Liver (tissue), 8 donors: ENCODE measurements at regions not wholly inside any gene's neighbourhood (a gene's known extent, or its start where the extent isn't known, plus 50 kb on each side); places are given as distances from the start of the nearest gene placed in this dataset.

Source experiments
- DNase-seq: peaks from one replicate; pipeline ENCODE4 v3.0.0-alpha.2; 2017; ENCODE audit warnings: low spot score
- H3K27ac ChIP-seq, 2 donors: one replicate each; pipeline ENCODE4 v1.7.0; 2013; ENCODE audit warnings: inconsistent platforms in 2 of 2, low read length in 2 of 2, control low read depth in 1 of 2, low read depth in 1 of 2, mild to moderate bottlenecking in 1 of 2
- H3K27me3 ChIP-seq, 4 donors: one replicate each; pipeline versions ENCODE4 v1.6.1 to v1.7.0; 2013; ENCODE audit warnings: low read length in 3 of 4, inconsistent platforms in 1 of 4, mild to moderate bottlenecking in 1 of 4, moderate library complexity in 1 of 4; ENCODE audit not compliant: control insufficient read depth in 4 of 4, insufficient read depth in 4 of 4
- H3K36me3 ChIP-seq, 4 donors: one replicate each; pipeline versions ENCODE4 v1.6.1 to v1.7.0; 2013; ENCODE audit warnings: low read length in 3 of 4, mild to moderate bottlenecking in 3 of 4, low read depth in 1 of 4, moderate library complexity in 1 of 4; ENCODE audit not compliant: control insufficient read depth in 4 of 4, insufficient read depth in 3 of 4
- H3K4me1 ChIP-seq, 4 donors: one replicate each; pipeline versions ENCODE4 v1.6.1 to v1.7.0; 2013; ENCODE audit warnings: low read length in 3 of 4, mild to moderate bottlenecking in 3 of 4, moderate library complexity in 1 of 4; ENCODE audit not compliant: control insufficient read depth in 4 of 4, insufficient read depth in 4 of 4
- H3K4me3 ChIP-seq, 3 donors: one replicate each; pipeline versions ENCODE4 v1.6.1 to v1.7.0; 2013; ENCODE audit warnings: low read length in 3 of 3, control low read depth in 1 of 3, low read depth in 1 of 3, mild to moderate bottlenecking in 1 of 3
- H3K9ac ChIP-seq, 2 donors: one replicate each; pipeline ENCODE4 v1.7.0; 2013; ENCODE audit warnings: low read length in 2 of 2, mild to moderate bottlenecking in 2 of 2, moderate library complexity in 2 of 2, control low read depth in 1 of 2, low read depth in 1 of 2
- H3K9me3 ChIP-seq, 4 donors: one replicate each; pipeline versions ENCODE4 v1.6.1 to v1.7.0; 2013; ENCODE audit warnings: low read length in 3 of 4; ENCODE audit not compliant: control insufficient read depth in 4 of 4
- ATF3 ChIP-seq: IDR thresholded peaks from 2 replicates; pipeline ENCODE4 v1.6.1; 2016; ENCODE audit warnings: antibody characterized with exemption
- CTCF ChIP-seq: fragments of 150-350 bp; IDR thresholded peaks from 2 replicates; pipeline ENCODE4 v1.5.1; 2017; ENCODE audit warnings: improper control_type of control experiment, low read depth, low read length; ENCODE audit not compliant: missing input control
- FOXA1 ChIP-seq: IDR thresholded peaks from 2 replicates; pipeline ENCODE4 v1.6.1; 2016; ENCODE audit warnings: antibody characterized with exemption
- FOXA2 ChIP-seq: IDR thresholded peaks from 2 replicates; pipeline ENCODE4 v1.6.1; 2016; ENCODE audit warnings: antibody characterized with exemption
- GABPA ChIP-seq, 2 donors: IDR thresholded peaks in 1 of 2; conservative IDR thresholded peaks in 1 of 2; 2 replicates each; pipeline ENCODE4 v1.6.1; 2016; ENCODE audit warnings: antibody characterized with exemption in 2 of 2, mild to moderate bottlenecking in 1 of 2, moderate library complexity in 1 of 2
- HNF4A ChIP-seq, 2 donors: conservative IDR thresholded peaks; 2 replicates each; pipeline ENCODE4 v1.6.1; 2016; ENCODE audit warnings: antibody characterized with exemption in 2 of 2, mild to moderate bottlenecking in 2 of 2
- HNF4G ChIP-seq: IDR thresholded peaks from 2 replicates; pipeline ENCODE4 v1.6.1; 2016; ENCODE audit warnings: antibody characterized with exemption
- JUND ChIP-seq, 2 donors: IDR thresholded peaks; 2 replicates each; pipeline ENCODE4 v1.6.1; 2016; ENCODE audit warnings: antibody characterized with exemption in 2 of 2
- MAX ChIP-seq: IDR thresholded peaks from 2 replicates; pipeline ENCODE4 v1.6.1; 2016; ENCODE audit warnings: antibody characterized with exemption
- NR2F2 ChIP-seq: IDR thresholded peaks from 2 replicates; pipeline ENCODE4 v1.6.1; 2016; ENCODE audit warnings: antibody characterized with exemption
- RAD21 ChIP-seq, 2 donors: IDR thresholded peaks; 2 replicates each; pipeline ENCODE4 v1.6.1; 2016; ENCODE audit warnings: antibody characterized with exemption in 2 of 2, mild to moderate bottlenecking in 2 of 2
- REST ChIP-seq: IDR thresholded peaks from 2 replicates; pipeline ENCODE4 v1.6.1; 2016; ENCODE audit warnings: antibody characterized with exemption, mild to moderate bottlenecking
- RXRA ChIP-seq, 2 donors: IDR thresholded peaks; 2 replicates each; pipeline ENCODE4 v1.6.1; 2017 to 2018; ENCODE audit warnings: antibody characterized with exemption in 2 of 2, mild to moderate bottlenecking in 1 of 2
- SP1 ChIP-seq: IDR thresholded peaks from 2 replicates; pipeline ENCODE4 v1.6.1; 2018; ENCODE audit warnings: antibody characterized with exemption, mild to moderate bottlenecking
- TAF1 ChIP-seq: conservative IDR thresholded peaks from 2 replicates; pipeline ENCODE4 v1.6.1; 2016; ENCODE audit warnings: antibody characterized with exemption, mild to moderate bottlenecking
- YY1 ChIP-seq: IDR thresholded peaks from 2 replicates; pipeline ENCODE4 v1.6.1; 2016; ENCODE audit warnings: antibody characterized with exemption, mild to moderate bottlenecking
- WGBS: extraction: QIAGEN DNeasy Blood & Tissue Kit; methylation state at CpG from one replicate; pipeline ENCODE4 v1.1.7; 2013; 5-methylcytosine and 5-hydroxymethylcytosine counted together
- donor health status: healthy.
- donor health status: healthy.
- donor health status: healthy.
- donor health status: healthy.
- donor health status: healthy.

- H3K4me3 ChIP-seq = no peak overlapping the region
- H3K4me1 ChIP-seq = no peaks in the 10 kb centered on the region
- H3K27ac ChIP-seq = no peak overlapping the region
- H3K27me3 ChIP-seq = no peaks in the 10 kb centered on the region
- H3K36me3 ChIP-seq = no peaks in the 10 kb centered on the region
- H3K9ac ChIP-seq = no peak overlapping the region
- no peak for TF ChIP-seq JUND (IDR thresholded peaks at IDR 0.05)
- no peak for TF ChIP-seq CTCF
- DNase-seq = no peak
- WGBS = 83% methylated on average over 7 of the region's 7 CpGs
- H3K9me3 ChIP-seq = no peaks in the 10 kb centered on the region
Observed at GRCh38 chr1:239566074-239566473, 179.7 kb downstream of the CHRM3 start.

- Histone ChIP-seq H3K27ac (no peak overlapping the region), H3K9ac (no peak overlapping the region), H3K36me3 (no peaks in the 10 kb centered on the region), H3K4me3 (no peak overlapping the region), H3K4me1 (no peaks in the 10 kb centered on the region), H3K27me3 (no peaks in the 10 kb centered on the region), H3K9me3 (no peaks in the 10 kb centered on the region)
- no peak for DNase-seq
- TF ChIP-seq NR2F2 (no peak), SP1 (no peak), JUND (IDR thresholded peaks at IDR 0.05) (no peak), MAX (no peak), FOXA1 (no peak)
- WGBS = 66% methylated on average over 3 of the region's 3 CpGs
Observed at GRCh38 chr1:239570878-239571277, 184.5 kb downstream of the CHRM3 start.

GRCh38 chr1:239572183-239572582 is 185.8 kb downstream of the CHRM3 start:
- no peak for TF ChIP-seq YY1
- H3K9me3 ChIP-seq = no peaks in the 10 kb centered on the region
- no peaks in the 10 kb centered on the region for H3K27me3 ChIP-seq
- no peaks in the 10 kb centered on the region for H3K4me1 ChIP-seq
- H3K9ac ChIP-seq = no peak overlapping the region
- no peak overlapping the region for H3K4me3 ChIP-seq
- H3K36me3 ChIP-seq = no peaks in the 10 kb centered on the region
- no peak for DNase-seq
- no peak overlapping the region for H3K27ac ChIP-seq
- WGBS = 77% methylated on average over 4 of the region's 4 CpGs

GRCh38 chr1:239574112-239574511 is 187.7 kb downstream of the CHRM3 start:
- 96% methylated on average over 2 of the region's 2 CpGs for WGBS
- Histone ChIP-seq H3K4me3 (no peak overlapping the region), H3K27ac (no peak overlapping the region), H3K9me3 (no peaks in the 10 kb centered on the region), H3K27me3 (no peaks in the 10 kb centered on the region), H3K9ac (no peak overlapping the region), H3K4me1 (no peaks in the 10 kb centered on the region), H3K36me3 (no peaks in the 10 kb centered on the region)
- no peak for DNase-seq
- TF ChIP-seq RAD21 (IDR thresholded peaks at IDR 0.05) = no peak
- no peak for TF ChIP-seq CTCF
- TF ChIP-seq RXRA (IDR thresholded peaks at IDR 0.05) = no peak
- TF ChIP-seq JUND (IDR thresholded peaks at IDR 0.05) = no peak
- TF ChIP-seq FOXA2 = no peak
- no peak for TF ChIP-seq REST
- no peak for TF ChIP-seq HNF4A (conservative IDR thresholded peaks at IDR 0.05)
- no peak for TF ChIP-seq HNF4G
- TF ChIP-seq YY1 = no peak
- no peak for TF ChIP-seq NR2F2
- TF ChIP-seq GABPA (IDR thresholded peaks at IDR 0.05 in 1 of 2, conservative IDR thresholded peaks at IDR 0.05 in 1 of 2) = no peak
- no peak for TF ChIP-seq FOXA1
- no peak for TF ChIP-seq SP1
- no peak for TF ChIP-seq TAF1
- no peak for TF ChIP-seq ATF3
